Memory B cell (primary cell): ENCODE measurements at regions not wholly inside any gene's neighbourhood (a gene's known extent, or its start where the extent isn't known, plus 50 kb on each side); places are given as distances from the start of the nearest gene placed in this dataset.

Source experiments
- ATAC-seq: fragments of 150-1000 bp; cut with Tn5 transposase; 2 replicates; pipeline ENCODE4 v1.10.0; 2021; ENCODE audit warnings: low read depth, mild to moderate bottlenecking, moderate library complexity
- DNase-seq, 2 donors: peaks; one replicate each; pipeline ENCODE4 v3.0.0; 2022; ENCODE audit warnings: low spot score in 2 of 2
- H3K27ac Mint-ChIP-seq: one replicate; pipeline ENCODE4 v1.8.0; 2022; ENCODE audit warnings: mild to moderate bottlenecking, moderate library complexity, mixed read lengths
- H3K27me3 Mint-ChIP-seq: one replicate; pipeline ENCODE4 v1.8.0; 2022; ENCODE audit warnings: mixed read lengths
- H3K36me3 Mint-ChIP-seq: one replicate; pipeline ENCODE4 v1.8.0; 2022; ENCODE audit warnings: mild to moderate bottlenecking, mixed read lengths
- H3K4me1 Mint-ChIP-seq: one replicate; pipeline ENCODE4 v1.8.0; 2022; ENCODE audit warnings: mixed read lengths
- H3K4me3 Mint-ChIP-seq: one replicate; pipeline ENCODE4 v1.8.0; 2022; ENCODE audit warnings: mild to moderate bottlenecking, moderate library complexity, mixed read lengths
- H3K9me3 Mint-ChIP-seq: one replicate; pipeline ENCODE4 v1.8.0; 2022; ENCODE audit warnings: mixed read lengths

GRCh38 chr12:88955531-88955930, 375.3 kb upstream of the KITLG start:
- no peaks in the 10 kb centered on the region for H3K36me3 Mint-ChIP-seq
- H3K4me1 Mint-ChIP-seq = no peaks in the 10 kb centered on the region
- no peaks in the 10 kb centered on the region for H3K27me3 Mint-ChIP-seq
- no peak overlapping the region for H3K27ac Mint-ChIP-seq
- no peak for DNase-seq
- H3K4me3 Mint-ChIP-seq = no peak overlapping the region
- no peaks in the 10 kb centered on the region for H3K9me3 Mint-ChIP-seq
- no peak for ATAC-seq

- no peaks in the 10 kb centered on the region for H3K4me1 Mint-ChIP-seq
- DNase-seq = no peak
- no peak overlapping the region for H3K27ac Mint-ChIP-seq
- peaks cover 2% of the 10 kb centered on the region for H3K9me3 Mint-ChIP-seq
- H3K27me3 Mint-ChIP-seq = no peaks in the 10 kb centered on the region
- H3K4me3 Mint-ChIP-seq = no peak overlapping the region
- H3K36me3 Mint-ChIP-seq = no peaks in the 10 kb centered on the region
- no peak for ATAC-seq
These were observed 372.8 kb upstream of the KITLG start for GRCh38 chr12:88953029-88953586.

DNA sequence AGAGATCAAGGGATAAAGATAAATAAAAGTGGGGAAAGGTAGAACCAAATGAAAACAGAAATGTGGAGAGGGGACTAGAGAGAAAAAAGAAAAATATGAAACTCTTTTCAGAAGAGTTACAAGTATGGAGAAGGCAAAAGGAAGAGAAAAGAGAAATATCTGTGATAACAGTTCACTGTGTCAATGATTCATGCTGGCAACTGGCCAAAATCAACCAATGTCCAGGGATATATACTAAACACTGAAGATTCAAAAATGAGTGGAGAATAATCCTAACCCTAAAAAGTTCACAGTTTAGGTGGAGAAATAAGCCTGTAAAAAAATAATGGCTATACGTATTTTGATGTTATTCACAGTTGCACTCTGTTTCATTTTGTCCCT, 372.3 kb upstream of the KITLG start:
- no peak for DNase-seq
- H3K27me3 Mint-ChIP-seq = no peaks in the 10 kb centered on the region
- no peaks in the 10 kb centered on the region for H3K4me1 Mint-ChIP-seq
- peaks cover 2% of the 10 kb centered on the region for H3K9me3 Mint-ChIP-seq
- H3K4me3 Mint-ChIP-seq = no peak overlapping the region
- ATAC-seq = no peak
- H3K27ac Mint-ChIP-seq = no peak overlapping the region
- H3K36me3 Mint-ChIP-seq = no peaks in the 10 kb centered on the region

DNA sequence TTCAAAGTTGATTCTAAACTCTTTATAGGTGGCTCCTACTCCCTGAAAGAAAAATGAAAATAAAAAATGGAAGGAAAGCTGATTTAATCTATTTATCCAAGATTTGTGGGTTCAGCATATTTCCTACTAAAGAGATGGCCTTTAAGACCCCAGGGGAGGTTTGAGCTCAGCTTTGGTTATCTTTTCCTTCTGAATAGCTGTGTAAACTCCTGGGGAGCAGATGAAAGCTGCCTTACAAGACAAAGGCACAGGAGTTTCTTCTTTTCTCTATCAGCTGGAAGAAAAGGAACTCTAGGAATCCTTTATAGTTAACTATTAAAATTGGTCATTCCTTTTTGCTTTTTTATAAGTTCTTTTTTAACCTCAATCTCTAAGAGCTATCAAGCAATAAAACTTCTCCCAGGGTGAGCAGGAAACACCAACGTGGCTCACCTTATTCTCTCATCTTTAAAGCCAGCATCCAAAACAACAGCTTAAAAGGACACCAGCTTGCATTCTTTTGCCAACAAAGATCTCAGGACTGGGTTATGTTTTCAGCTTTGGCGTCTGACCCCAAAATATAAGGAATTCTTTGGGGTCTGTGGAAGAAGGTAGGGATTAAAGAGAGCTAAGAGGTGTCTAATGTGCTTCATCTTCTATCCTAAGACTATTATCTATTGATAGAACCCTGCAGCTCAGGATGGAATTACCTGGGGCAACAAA, 371.7 kb upstream of the KITLG start:
- H3K4me1 Mint-ChIP-seq = no peaks in the 10 kb centered on the region
- H3K4me3 Mint-ChIP-seq = no peak overlapping the region
- no peaks in the 10 kb centered on the region for H3K36me3 Mint-ChIP-seq
- no peaks in the 10 kb centered on the region for H3K27me3 Mint-ChIP-seq
- DNase-seq (no peak), ATAC-seq (no peak)
- H3K9me3 Mint-ChIP-seq = peaks cover 2% of the 10 kb centered on the region
- H3K27ac Mint-ChIP-seq = no peak overlapping the region

- H3K4me1 Mint-ChIP-seq = no peaks in the 10 kb centered on the region
- no peak for ATAC-seq
- DNase-seq = no peak
- no peaks in the 10 kb centered on the region for H3K27me3 Mint-ChIP-seq
- H3K27ac Mint-ChIP-seq = no peak overlapping the region
- no peak overlapping the region for H3K4me3 Mint-ChIP-seq
- no peaks in the 10 kb centered on the region for H3K36me3 Mint-ChIP-seq
- H3K9me3 Mint-ChIP-seq = peaks cover 2% of the 10 kb centered on the region
These were observed 370.9 kb upstream of the KITLG start for GRCh38 chr12:88951177-88951576.

DNA sequence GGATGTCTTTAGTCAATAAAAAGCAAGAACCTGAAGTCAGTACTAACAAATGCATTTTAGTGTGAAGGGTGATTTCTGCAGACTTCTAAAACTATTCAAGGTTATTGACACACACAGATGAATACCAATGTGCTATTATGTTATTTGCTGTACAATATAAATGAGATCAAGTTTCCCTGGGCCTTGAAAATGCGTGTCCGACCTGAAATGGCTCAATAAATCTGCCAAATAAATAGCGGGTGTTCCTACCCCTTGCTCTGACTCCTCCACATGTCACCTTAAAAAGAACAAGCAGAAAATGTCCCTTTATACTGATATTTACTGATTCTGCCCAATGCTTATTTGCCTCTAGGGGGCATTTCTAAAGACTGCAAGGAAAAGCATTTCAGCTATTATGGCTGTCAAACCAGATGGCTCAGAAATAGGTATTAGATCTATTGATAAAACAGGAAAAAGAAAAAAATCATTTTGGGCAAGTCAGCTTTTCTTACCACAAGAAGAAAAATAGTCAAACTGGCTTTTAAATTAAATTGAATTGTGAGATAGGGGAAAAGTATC, 367.3 kb upstream of the KITLG start:
- no peaks in the 10 kb centered on the region for H3K4me1 Mint-ChIP-seq
- DNase-seq = no peak
- no peak overlapping the region for H3K4me3 Mint-ChIP-seq
- H3K27ac Mint-ChIP-seq = no peak overlapping the region
- H3K27me3 Mint-ChIP-seq = peaks cover 2% of the 10 kb centered on the region
- ATAC-seq = no peak
- H3K36me3 Mint-ChIP-seq = no peaks in the 10 kb centered on the region
- peaks cover 2% of the 10 kb centered on the region for H3K9me3 Mint-ChIP-seq

GRCh38 chr12:88946372-88946997, 366.2 kb upstream of the KITLG start:
- no peaks in the 10 kb centered on the region for H3K4me1 Mint-ChIP-seq
- no peak for ATAC-seq

GRCh38 chr12:88945051-88945732, 364.9 kb upstream of the KITLG start:
- H3K27me3 Mint-ChIP-seq = peaks cover 3% of the 10 kb centered on the region
- no peaks in the 10 kb centered on the region for H3K4me1 Mint-ChIP-seq
- ATAC-seq = no peak
- peaks cover 2% of the 10 kb centered on the region for H3K9me3 Mint-ChIP-seq
- no peaks in the 10 kb centered on the region for H3K36me3 Mint-ChIP-seq
- no peak overlapping the region for H3K4me3 Mint-ChIP-seq
- DNase-seq = no peak
- no peak overlapping the region for H3K27ac Mint-ChIP-seq

More at GRCh38 chr12:88946372-88946997, 366.2 kb upstream of the KITLG start:
- Mint-ChIP-seq H3K27ac (no peak overlapping the region), H3K27me3 (peaks cover 2% of the 10 kb centered on the region), H3K9me3 (peaks cover 2% of the 10 kb centered on the region), H3K36me3 (no peaks in the 10 kb centered on the region), H3K4me3 (no peak overlapping the region)
- DNase-seq = no peak

- Mint-ChIP-seq H3K9me3 (peaks cover 2% of the 10 kb centered on the region), H3K4me3 (no peak overlapping the region), H3K27ac (no peak overlapping the region), H3K27me3 (peaks cover 3% of the 10 kb centered on the region), H3K4me1 (no peaks in the 10 kb centered on the region), H3K36me3 (no peaks in the 10 kb centered on the region)
- ATAC-seq (no peak), DNase-seq (no peak)
These were observed 364.1 kb upstream of the KITLG start for GRCh38 chr12:88944397-88944796.

DNA sequence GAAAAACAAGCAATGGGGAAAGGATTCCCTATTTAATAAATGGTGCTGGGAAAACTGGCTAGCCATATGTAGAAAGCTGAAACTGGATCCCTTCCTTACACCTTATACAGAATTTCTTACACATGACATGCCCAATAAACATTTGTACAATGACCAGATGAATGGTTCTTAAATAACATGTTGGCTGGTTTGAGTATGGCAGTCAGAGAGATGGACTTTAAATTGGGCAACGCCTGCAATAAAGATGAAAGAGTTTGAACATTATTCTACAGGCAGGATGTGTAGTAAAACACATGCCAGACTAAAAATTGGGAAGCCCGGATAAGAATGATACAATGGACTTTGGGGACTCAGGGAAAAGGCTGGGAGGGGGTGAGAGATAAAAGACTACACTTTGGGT, 360.6 kb upstream of the KITLG start:
- DNase-seq (no peak), ATAC-seq (no peak)
- Mint-ChIP-seq H3K9me3 (no peaks in the 10 kb centered on the region), H3K36me3 (no peaks in the 10 kb centered on the region), H3K27me3 (peaks cover 3% of the 10 kb centered on the region), H3K27ac (no peak overlapping the region), H3K4me3 (no peak overlapping the region), H3K4me1 (no peaks in the 10 kb centered on the region)

DNA sequence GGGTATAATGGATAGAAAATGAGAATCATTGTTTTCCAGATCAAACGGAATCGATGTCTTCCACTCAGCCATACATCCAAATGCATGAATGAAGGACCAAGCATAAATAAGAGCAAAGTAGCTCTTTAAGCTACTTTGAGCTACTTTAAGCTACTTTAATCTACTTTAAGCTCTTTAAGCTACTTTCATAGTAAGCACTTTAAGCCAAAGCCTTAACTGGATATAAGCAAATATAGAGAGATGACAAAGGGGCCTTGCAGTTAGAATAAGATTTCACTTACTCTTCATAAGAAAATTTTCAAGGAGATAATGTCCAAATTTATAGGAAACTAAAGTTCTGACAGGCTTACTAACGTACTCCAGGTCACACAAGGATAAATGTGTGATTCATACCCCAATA, 355.6 kb upstream of the KITLG start:
- no peaks in the 10 kb centered on the region for H3K9me3 Mint-ChIP-seq
- no peak overlapping the region for H3K4me3 Mint-ChIP-seq
- no peak overlapping the region for H3K27ac Mint-ChIP-seq
- H3K27me3 Mint-ChIP-seq = peaks cover 2% of the 10 kb centered on the region
- no peak for DNase-seq
- H3K36me3 Mint-ChIP-seq = no peaks in the 10 kb centered on the region
- no peaks in the 10 kb centered on the region for H3K4me1 Mint-ChIP-seq
- no peak for ATAC-seq

DNA sequence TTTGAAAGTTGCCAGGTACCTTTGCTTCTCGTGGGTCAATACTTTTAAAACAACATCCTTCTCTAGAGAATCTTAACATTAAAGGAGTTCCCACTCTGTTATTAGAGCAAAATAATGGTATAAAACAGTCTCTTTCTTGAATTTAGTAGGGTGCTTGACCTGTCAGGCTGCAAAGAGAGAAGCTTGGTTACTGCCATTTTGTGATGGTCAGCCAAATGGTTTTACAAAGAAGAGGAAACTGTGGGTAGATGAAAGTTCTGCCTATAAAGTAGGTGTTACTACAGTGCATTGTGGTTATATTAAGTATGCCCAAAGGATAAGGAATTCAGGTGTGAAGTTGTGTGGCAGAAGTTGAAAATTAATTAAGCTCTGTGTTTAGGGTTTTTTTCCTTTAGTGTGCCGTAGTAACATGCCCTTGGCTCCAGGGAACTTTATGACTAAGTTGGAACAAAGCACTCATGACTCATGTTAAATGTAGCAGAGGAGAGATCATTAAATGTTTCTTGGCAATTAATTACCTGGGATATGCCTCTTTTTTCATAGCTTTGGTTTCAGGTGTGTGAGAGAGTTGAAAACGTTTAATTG, 354.0 kb upstream of the KITLG start:
- H3K4me3 Mint-ChIP-seq = no peak overlapping the region
- H3K27ac Mint-ChIP-seq = no peak overlapping the region
- DNase-seq (no peak), ATAC-seq (no peak)
- no peaks in the 10 kb centered on the region for H3K4me1 Mint-ChIP-seq
- no peaks in the 10 kb centered on the region for H3K36me3 Mint-ChIP-seq
- peaks cover 1% of the 10 kb centered on the region for H3K27me3 Mint-ChIP-seq
- no peaks in the 10 kb centered on the region for H3K9me3 Mint-ChIP-seq

DNA sequence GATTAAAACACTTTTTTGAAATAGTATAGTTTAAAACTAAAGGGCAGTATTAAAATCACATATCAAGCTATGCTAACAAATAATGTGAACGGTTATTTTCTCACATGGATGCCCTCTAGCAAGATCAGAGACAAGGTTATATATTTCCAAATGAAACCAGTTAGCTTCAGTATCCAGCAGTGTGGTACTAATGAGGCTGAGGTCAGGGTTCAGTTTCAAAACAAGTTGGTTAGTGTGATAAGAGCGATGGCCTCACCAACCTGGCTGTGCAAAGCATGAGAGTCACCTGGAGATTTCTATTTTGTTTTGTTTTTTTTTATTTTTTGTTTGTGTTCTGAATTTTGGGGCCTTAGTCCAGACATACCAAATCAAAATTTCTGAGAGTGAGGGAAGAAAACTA, 352.2 kb upstream of the KITLG start:
- DNase-seq (no peak), ATAC-seq (no peak)
- H3K36me3 Mint-ChIP-seq = no peaks in the 10 kb centered on the region
- H3K27me3 Mint-ChIP-seq = peaks cover 1% of the 10 kb centered on the region
- H3K27ac Mint-ChIP-seq = no peak overlapping the region
- no peak overlapping the region for H3K4me3 Mint-ChIP-seq
- H3K9me3 Mint-ChIP-seq = no peaks in the 10 kb centered on the region
- H3K4me1 Mint-ChIP-seq = no peaks in the 10 kb centered on the region

DNA sequence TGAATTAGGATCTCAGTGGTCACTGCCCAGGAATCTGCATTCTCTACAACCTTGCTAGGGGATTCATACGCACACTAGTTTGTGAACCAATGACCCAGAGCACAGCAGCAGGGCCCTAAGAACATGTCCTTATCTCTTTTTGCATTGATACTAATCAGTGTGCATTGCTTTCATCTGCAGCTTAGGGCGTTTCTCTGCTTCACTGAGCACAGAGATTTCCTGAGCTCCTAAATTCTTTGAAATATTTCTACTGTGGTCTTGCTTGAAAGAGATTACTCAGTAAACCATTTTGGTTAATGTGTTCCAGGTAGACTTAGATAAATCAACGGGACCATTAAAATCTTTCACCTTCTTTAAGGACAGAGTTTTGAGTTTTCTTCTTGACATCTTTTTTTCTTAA, 351.3 kb upstream of the KITLG start:
- Mint-ChIP-seq H3K27me3 (peaks cover 1% of the 10 kb centered on the region), H3K27ac (no peak overlapping the region), H3K4me3 (no peak overlapping the region), H3K4me1 (no peaks in the 10 kb centered on the region), H3K9me3 (no peaks in the 10 kb centered on the region), H3K36me3 (no peaks in the 10 kb centered on the region)
- no peak for DNase-seq
- ATAC-seq = no peak
